ENCODE measurements at regions not wholly inside any gene's neighbourhood (a gene's known extent, or its start where the extent isn't known, plus 50 kb on each side); places are given as distances from the start of the nearest gene placed in this dataset.

- no peak for TF ChIP-seq CTCF (IDR thresholded peaks at IDR 0.05)
- no peak for TF ChIP-seq POLR2AphosphoS5 (IDR thresholded peaks at IDR 0.05)
These were observed 509.4 kb upstream of the CDH18 start for GRCh38 chr5:20497356-20497755.

Data from suprapubic skin (tissue), 3 donors.